ACHN (cell line): ENCODE measurements at regions not wholly inside any gene's neighbourhood (a gene's known extent, or its start where the extent isn't known, plus 50 kb on each side); places are given as distances from the start of the nearest gene placed in this dataset.
A peak's percentile ranks its signal among the peaks of the same experiment; 100 is the strongest.
"Not testable (repeated sequence)": the region's sequence is repeated elsewhere in the genome, so short reads cannot be mapped to it uniquely, and the experiment has no call there.

ENCODE experiments used
- DNase-seq: peaks from one replicate; pipeline ENCODE4 v3.0.0-alpha.2; 2015
- in situ Hi-C: cut with HindIII; loops from 2 replicates; pipeline ENCODE4 v1.10.0; 2017; ENCODE audit warnings: low sequenced_read_pairs, low pct_ligation_motif_present, low pct_unique_long_range_greater_than_20kb

GRCh38 chr5:56640763-56641406, 174.5 kb upstream of the MAP3K1 start:
- in situ Hi-C loops = no loop called here
- DNase-seq = no peak

- in situ Hi-C loops = no loop called here
- no peak for DNase-seq
These were observed 175.9 kb upstream of the MAP3K1 start for GRCh38 chr5:56639476-56639875.

- in situ Hi-C loops = no loop called here
- DNase-seq = no peak
These were observed 176.5 kb upstream of the MAP3K1 start for GRCh38 chr5:56638768-56639238.

GRCh38 chr5:56638061-56638621, 177.2 kb upstream of the MAP3K1 start:
- in situ Hi-C loops = no loop called here

GRCh38 chr5:56637321-56637920, 177.9 kb upstream of the MAP3K1 start:
- peak; percentile 57 for DNase-seq
- in situ Hi-C loops = no loop called here

More at GRCh38 chr5:56638061-56638621, 177.2 kb upstream of the MAP3K1 start:
- no peak for DNase-seq

GRCh38 chr5:56633950-56634349, 181.4 kb upstream of the MAP3K1 start:
- in situ Hi-C loops = no loop called here
- no peak for DNase-seq

- no peak for DNase-seq
- in situ Hi-C loops = no loop called here
These were observed 182.4 kb upstream of the MAP3K1 start for GRCh38 chr5:56632939-56633338.

- DNase-seq = no peak
- in situ Hi-C loops = no loop called here
These were observed 183.2 kb upstream of the MAP3K1 start for GRCh38 chr5:56632199-56632598.

- in situ Hi-C loops = no loop called here
- no peak for DNase-seq
These were observed 183.6 kb upstream of the MAP3K1 start for GRCh38 chr5:56631719-56632118.

- DNase-seq, in situ Hi-C loops: not testable (repeated sequence)
These were observed 186.7 kb upstream of the MAP3K1 start for GRCh38 chr5:56628616-56629015.

GRCh38 chr5:56625541-56625940, 189.8 kb upstream of the MAP3K1 start:
- DNase-seq = no peak
- in situ Hi-C loops = no loop called here

GRCh38 chr5:56624751-56625150, 190.6 kb upstream of the MAP3K1 start:
- DNase-seq = no peak
- in situ Hi-C loops = no loop called here

GRCh38 chr5:56622141-56622540, 193.2 kb upstream of the MAP3K1 start:
- in situ Hi-C loops = no loop called here
- DNase-seq = no peak

GRCh38 chr5:56620903-56621677, 194.3 kb upstream of the MAP3K1 start:
- no peak for DNase-seq
- in situ Hi-C loops = no loop called here

GRCh38 chr5:56617998-56618397, 197.4 kb upstream of the MAP3K1 start:
- in situ Hi-C loops = no loop called here
- DNase-seq = no peak

- no peak for DNase-seq
- in situ Hi-C loops = no loop called here
These were observed 198.7 kb upstream of the MAP3K1 start for GRCh38 chr5:56616454-56617160.

- in situ Hi-C loops = no loop called here
- DNase-seq = no peak
These were observed 199.8 kb upstream of the MAP3K1 start for GRCh38 chr5:56615361-56616153.

GRCh38 chr5:56612759-56613158, 202.6 kb upstream of the MAP3K1 start:
- DNase-seq = no peak
- in situ Hi-C loops = no loop called here
